ENCODE measurements at regions not wholly inside any gene's neighbourhood (a gene's known extent, or its start where the extent isn't known, plus 50 kb on each side); places are given as distances from the start of the nearest gene placed in this dataset.

- DNase-seq = no peak
These were observed 154.1 kb upstream of the CDH5 start for GRCh38 chr16:66212428-66212827.

- no peak for DNase-seq
These were observed 154.8 kb upstream of the CDH5 start for GRCh38 chr16:66211651-66212050.

GRCh38 chr16:66207883-66208265 lies 158.6 kb upstream of the CDH5 start:
- DNase-seq = no peak

GRCh38 chr16:66207139-66207882 lies 159.2 kb upstream of the CDH5 start:
- no peak for DNase-seq

- DNase-seq = no peak
These were observed 160.1 kb upstream of the CDH5 start for GRCh38 chr16:66206363-66206762.

- DNase-seq = no peak
These were observed 160.9 kb upstream of the CDH5 start for GRCh38 chr16:66205287-66206231.

GRCh38 chr16:66204756-66205155 lies 161.7 kb upstream of the CDH5 start:
- no peak for DNase-seq

- no peak for DNase-seq
These were observed 163.0 kb upstream of the CDH5 start for GRCh38 chr16:66203476-66203875.

GRCh38 chr16:66199189-66199588 lies 167.3 kb upstream of the CDH5 start:
- no peak for DNase-seq

GRCh38 chr16:66198641-66199040 lies 167.8 kb upstream of the CDH5 start:
- no peak for DNase-seq

- no peak for DNase-seq
These were observed 168.7 kb upstream of the CDH5 start for GRCh38 chr16:66197668-66198278.

GRCh38 chr16:66196770-66197169 lies 169.7 kb upstream of the CDH5 start:
- no peak for DNase-seq

- DNase-seq = no peak
These were observed 171.6 kb upstream of the CDH5 start for GRCh38 chr16:66194866-66195265.

- DNase-seq = no peak
These were observed 172.8 kb upstream of the CDH5 start for GRCh38 chr16:66193543-66194229.

GRCh38 chr16:66190411-66190810 lies 176.1 kb upstream of the CDH5 start:
- no peak for DNase-seq

- DNase-seq = peak in 1 of 56 donors; percentile 7
These were observed 176.5 kb upstream of the CDH5 start for GRCh38 chr16:66189951-66190350.

- peak in 30 of 56 donors; percentile 2 to 56 (median 14) for DNase-seq
These were observed 177.4 kb upstream of the CDH5 start for GRCh38 chr16:66188917-66189725.

- no peak for DNase-seq
These were observed 180.2 kb upstream of the CDH5 start for GRCh38 chr16:66186251-66186785.

- DNase-seq = no peak
These were observed 183.9 kb upstream of the CDH5 start for GRCh38 chr16:66182592-66182991.

GRCh38 chr16:66176731-66177130 lies 189.8 kb upstream of the CDH5 start:
- DNase-seq = no peak
